Activated CD8-positive, alpha-beta memory T cell treated with anti-CD3 and anti-CD28 coated beads for 24 hours (primary cell): ENCODE measurements at regions not wholly inside any gene's neighbourhood (a gene's known extent, or its start where the extent isn't known, plus 50 kb on each side); places are given as distances from the start of the nearest gene placed in this dataset.
"Not testable (repeated sequence)": the region's sequence is repeated elsewhere in the genome, so short reads cannot be mapped to it uniquely, and the experiment has no call there.

Source experiments
- DNase-seq: peaks from one replicate; pipeline ENCODE4 v3.0.0-alpha.2; 2020

GRCh38 chr21:15558884-15559283 lies 170.9 kb upstream of the USP25 start:
- DNase-seq: no peak

DNA sequence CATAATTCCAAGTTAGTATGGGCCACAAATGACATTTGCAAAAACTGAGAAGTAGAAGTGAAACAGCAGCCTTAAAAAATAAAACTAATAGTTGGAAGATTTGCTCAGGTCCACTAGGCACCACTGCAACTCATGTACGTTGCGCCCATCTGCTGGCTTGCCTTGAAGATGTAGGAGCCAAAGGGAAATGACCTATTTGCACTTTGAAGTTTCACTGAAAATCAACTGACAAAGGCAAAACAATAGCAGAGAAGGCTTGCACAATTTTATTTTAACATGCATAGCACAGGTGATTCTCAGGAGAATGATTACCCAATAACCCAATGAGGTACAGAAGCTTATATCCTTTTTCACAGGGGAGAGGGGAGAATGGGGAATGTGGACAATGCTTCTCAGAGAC lies 170.1 kb upstream of the USP25 start:
- DNase-seq: no peak

GRCh38 chr21:15560383-15561056 lies 169.3 kb upstream of the USP25 start:
- no peak for DNase-seq

- DNase-seq: no peak
Observed at GRCh38 chr21:15562748-15563147, 167.0 kb upstream of the USP25 start.

GRCh38 chr21:15564907-15565306 lies 164.9 kb upstream of the USP25 start:
- DNase-seq: no peak

- no peak for DNase-seq
Observed at GRCh38 chr21:15566703-15567102, 163.1 kb upstream of the USP25 start.

DNA sequence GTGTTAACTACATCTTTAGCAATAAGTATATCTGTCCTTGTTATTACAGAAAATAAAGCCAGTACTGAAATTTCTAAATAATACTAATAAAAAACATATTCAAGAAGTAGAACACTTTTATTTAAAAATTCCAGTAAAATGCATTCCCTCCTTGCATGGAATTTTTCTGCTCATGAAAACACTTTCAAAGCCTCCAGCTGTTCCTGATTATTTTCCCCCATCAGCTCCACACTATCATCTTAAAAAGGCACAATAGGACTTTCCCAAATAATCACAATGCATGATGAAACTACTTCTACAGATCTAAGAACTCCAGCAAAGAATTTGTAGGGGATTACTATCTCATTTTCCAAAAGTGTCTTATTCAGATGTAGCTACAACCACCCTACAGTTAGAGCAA lies 162.6 kb upstream of the USP25 start:
- no peak for DNase-seq

- no peak for DNase-seq
Observed at GRCh38 chr21:15568516-15568915, 161.3 kb upstream of the USP25 start.

GRCh38 chr21:15586752-15587427 lies 142.9 kb upstream of the USP25 start:
- DNase-seq: no peak

GRCh38 chr21:15592271-15592860 lies 137.4 kb upstream of the USP25 start:
- DNase-seq: no peak

DNA sequence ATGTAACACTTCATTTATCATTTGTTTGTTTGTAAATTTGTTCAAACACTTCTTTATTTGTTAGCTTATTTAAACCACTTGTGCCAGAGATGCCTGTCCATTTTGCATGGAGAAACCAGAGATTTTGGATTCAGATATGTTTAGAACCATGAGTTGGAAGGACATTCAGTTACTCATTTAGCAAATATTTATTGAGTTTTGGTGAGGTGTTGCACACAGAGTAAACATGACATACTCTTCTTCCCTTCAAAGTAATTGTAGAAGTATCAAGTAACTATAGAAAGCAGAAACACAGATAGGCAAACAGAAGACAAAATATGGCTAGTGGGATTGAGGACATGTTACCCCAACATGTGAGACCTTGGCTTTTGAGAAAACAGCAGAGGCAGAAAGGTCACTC lies 136.8 kb upstream of the USP25 start:
- DNase-seq: no peak

- DNase-seq: no peak
Observed at GRCh38 chr21:15601390-15601789, 128.4 kb upstream of the USP25 start.

DNA sequence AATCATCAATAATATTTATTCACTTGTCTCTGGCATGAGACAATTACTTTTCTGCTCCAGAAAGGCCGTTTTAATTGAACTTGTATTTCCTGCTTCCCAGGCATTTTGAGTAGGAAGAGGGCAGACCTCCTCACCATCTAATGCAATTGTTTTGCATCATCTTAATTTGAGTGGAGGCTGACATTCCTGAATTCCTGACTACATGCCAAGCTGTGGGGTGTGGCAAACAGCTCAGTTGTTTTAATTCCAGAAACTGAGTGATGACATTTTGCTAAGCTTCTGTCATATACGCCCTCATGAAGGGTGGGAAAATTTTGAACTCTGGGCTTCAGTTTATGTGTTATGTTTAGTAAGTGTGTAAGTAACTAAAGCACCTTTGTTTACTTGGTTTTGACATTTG lies 125.4 kb upstream of the USP25 start:
- no peak for DNase-seq

- DNase-seq: no peak
Observed at GRCh38 chr21:15614766-15615165, 115.0 kb upstream of the USP25 start.

- DNase-seq: no peak
Observed at GRCh38 chr21:15616864-15617574, 112.8 kb upstream of the USP25 start.

DNA sequence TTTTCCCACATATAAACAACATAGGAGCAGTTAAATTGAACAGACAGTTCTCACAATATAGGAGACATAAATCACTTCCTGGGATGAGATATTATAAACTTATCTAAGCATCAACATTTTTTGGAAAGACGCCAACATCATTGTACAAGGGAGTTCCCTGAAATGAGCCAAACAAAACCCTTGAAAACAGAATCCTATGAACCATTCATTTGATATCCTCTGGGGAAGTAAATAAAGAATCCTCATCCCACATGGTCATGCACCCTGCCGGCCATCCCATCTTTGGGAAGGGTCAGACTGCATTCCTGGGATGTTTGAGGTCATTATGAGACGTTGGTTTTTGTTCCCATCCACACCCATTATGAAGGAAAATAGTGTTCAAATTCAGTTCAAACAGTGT lies 111.8 kb upstream of the USP25 start:
- DNase-seq: no peak

DNA sequence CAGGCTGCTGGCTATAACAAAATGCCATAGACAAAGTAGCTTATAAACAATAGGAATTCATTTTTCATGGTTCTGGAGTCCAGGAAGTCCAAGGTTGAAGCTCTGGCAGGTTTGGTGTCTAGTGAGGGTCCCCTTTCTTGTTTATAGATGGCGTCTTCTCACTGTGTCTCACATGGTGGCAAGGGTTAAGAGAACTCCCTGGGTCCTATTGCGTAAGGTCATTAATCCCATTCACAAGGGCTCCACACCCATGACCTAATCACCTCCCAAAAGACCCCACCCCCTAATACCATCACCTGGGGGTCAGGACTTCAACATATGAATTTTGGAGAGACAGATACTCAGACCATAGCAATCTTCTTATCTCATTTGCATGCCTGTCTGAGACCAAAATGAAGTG lies 108.9 kb upstream of the USP25 start:
- DNase-seq: no peak

GRCh38 chr21:15624646-15625045 lies 105.1 kb upstream of the USP25 start:
- DNase-seq: no peak

DNA sequence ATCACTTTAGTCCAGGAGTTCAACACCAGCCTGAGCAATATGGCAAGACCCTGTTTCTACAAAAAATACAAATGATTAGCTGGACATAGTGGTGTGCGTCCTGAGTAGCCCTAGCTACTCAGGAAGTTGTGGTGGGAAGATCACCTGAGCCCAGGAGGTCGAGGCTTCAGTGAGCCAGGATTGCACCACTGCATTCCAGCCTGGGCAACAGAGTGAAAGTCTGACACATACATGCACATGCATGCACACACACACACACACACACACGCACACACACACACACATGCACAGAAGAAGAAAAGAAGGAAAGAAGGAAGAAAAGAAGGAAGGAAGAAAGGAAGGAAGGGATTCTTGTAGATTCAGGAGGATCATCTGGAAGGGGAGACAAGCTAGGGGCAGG lies 104.4 kb upstream of the USP25 start:
- DNase-seq: no peak

DNA sequence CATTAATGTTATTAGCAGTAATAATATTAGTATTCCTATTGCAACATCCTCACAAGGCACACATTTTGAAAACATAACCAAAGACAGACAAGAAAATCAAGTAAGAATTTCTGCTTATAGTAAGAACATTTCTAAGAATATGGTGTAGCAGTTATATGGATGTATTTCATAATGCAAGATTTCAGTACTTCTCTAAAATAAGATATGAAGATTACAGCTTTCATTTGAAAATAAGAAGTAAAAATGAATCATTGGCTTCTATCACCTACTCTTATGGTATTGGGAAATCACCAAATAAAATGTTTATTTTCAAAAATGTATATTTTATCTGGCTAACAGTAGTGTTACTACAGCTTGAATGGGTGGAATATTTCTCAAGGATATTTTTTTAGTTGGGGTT lies 103.8 kb upstream of the USP25 start:
- no peak for DNase-seq

- DNase-seq: no peak
Observed at GRCh38 chr21:15627011-15627410, 102.8 kb upstream of the USP25 start.

DNA sequence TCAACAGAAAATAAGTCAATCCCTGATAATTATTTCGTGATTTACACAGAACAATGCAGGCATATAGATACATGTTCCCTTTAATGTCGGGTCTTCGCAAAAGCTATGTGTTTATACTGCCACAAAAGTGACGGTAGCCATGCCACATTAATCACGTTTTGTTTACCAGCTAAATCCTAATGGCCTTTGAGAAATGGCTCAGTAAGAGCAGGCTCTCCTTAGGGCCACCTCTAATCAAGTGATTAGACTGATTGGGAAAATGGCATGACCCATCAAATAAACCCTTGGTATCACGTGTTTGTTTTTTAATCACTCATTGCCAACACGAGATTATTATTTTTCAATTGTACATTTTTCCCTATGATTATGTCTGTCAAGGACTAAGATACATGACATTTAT lies 102.0 kb upstream of the USP25 start:
- no peak for DNase-seq

GRCh38 chr21:15631342-15631741 lies 98.4 kb upstream of the USP25 start:
- no peak for DNase-seq

GRCh38 chr21:15634541-15634940 lies 95.2 kb upstream of the USP25 start:
- DNase-seq: not testable (repeated sequence)
